ENCODE measurements at regions not wholly inside any gene's neighbourhood (a gene's known extent, or its start where the extent isn't known, plus 50 kb on each side); places are given as distances from the start of the nearest gene placed in this dataset.
"Not testable (repeated sequence)": the region's sequence is repeated elsewhere in the genome, so short reads cannot be mapped to it uniquely, and the experiment has no call there.

DNA sequence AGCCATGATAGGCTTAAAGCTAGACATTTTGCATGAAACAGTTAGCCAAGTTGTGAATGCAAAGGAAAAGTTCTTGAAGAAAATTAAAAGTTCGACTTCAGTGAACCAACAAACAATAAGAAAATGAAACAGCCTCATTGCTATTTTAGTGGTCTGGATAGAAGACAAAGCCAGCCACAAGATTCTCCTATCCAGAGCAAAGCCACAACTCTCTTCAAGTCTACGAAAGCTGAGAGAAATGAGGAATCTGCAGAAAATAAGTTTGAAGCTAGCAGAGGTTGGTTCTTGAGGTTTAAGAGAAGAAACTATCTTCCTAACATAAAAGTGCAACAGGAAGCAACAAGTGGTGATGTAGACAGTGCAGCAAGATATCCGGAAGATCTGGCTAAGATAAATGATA lies 271.4 kb upstream of the GRM3 start:
- no peak for DNase-seq (ENCODE audit: low spot score)

DNA sequence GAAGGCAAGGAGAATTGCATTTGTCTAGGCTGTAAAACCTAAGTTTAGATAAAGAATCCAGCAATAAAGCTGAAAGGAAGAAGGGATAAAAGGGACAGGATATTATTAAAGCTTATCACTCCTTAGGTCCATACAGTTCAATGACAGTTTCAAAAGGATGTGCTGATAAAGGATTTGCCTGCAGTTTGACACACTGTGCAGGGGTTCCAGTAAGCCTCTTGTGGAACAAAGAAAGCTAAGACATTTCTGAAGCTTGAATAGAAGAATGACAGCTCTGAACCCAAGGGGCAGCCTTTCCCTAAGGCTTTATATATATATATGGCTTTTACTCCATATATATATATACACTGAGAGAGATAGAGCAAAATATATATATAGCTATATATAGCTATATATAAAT lies 276.8 kb upstream of the GRM3 start:
- DNase-seq (ENCODE audit: low spot score): no peak

DNA sequence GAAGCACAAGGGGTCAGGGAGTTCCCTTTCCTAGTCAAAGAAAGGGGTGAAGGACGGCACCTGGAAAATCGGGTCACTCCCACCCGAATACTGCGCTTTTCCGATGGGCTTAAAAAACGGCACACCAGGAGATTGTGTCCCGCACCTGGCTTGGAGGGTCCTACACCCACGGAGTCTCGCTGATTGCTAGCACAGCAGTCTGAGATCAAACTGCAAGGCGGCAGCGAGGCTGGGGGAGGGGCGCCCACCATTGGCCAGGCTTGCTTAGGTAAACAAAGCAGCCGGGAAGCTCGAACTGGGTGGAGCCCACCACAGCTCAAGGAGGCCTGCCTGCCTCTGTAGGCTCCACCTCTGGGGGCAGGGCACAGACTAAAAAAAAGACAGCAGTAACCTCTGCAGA lies 303.3 kb upstream of the GRM3 start:
- DNase-seq (ENCODE audit: low spot score): not testable (repeated sequence)

DNA sequence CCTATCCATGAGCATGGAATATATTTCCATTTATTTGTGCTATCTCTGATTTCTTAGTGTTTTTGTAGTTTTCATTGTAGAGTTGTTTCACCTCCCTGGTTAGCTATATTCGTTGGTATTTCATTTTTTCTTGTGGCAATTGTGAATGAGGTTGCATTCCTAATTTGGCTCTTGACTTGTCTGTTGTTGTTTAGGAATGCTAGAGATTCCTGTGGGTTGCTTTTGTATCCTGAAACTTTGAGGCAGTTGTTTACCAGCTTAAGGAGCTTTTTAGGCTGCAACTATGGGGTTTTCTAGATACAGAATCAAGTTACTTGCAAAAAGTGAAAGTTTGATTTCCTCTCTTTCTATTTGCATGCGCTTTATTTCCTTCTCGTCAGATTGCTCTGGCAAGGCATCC lies 304.7 kb upstream of the GRM3 start:
- no peak for DNase-seq (ENCODE audit: low spot score)

DNA sequence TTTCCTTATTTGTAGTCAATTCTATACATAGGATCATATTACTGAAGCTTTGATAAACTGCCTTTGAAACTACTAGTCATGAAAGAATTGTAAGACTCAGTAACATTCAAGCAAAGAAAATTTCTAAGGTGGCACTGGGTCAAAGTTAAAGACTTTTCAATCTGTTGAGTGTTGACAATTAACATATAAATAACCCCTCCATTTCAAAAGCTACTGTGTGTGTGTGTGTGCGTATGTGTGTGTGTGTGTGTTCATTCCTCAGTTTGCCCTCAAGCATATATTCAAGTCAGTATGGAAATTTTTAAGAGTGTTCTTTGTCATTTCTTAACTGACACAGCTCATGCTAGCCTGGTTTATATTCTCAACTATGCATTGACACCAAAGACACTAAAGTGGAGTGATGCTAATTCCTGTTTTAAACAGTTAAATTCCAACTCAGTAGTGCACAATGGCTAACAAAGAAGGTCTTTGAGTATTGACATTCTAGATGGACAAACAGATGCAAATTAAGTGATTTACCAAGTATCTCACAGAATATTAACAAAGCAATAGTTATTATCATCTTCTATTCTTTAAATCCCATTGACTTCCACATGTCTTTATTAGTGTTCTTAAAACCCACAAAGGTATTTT lies 314.8 kb upstream of the GRM3 start:
- DNase-seq (ENCODE audit: low spot score): no peak

DNA sequence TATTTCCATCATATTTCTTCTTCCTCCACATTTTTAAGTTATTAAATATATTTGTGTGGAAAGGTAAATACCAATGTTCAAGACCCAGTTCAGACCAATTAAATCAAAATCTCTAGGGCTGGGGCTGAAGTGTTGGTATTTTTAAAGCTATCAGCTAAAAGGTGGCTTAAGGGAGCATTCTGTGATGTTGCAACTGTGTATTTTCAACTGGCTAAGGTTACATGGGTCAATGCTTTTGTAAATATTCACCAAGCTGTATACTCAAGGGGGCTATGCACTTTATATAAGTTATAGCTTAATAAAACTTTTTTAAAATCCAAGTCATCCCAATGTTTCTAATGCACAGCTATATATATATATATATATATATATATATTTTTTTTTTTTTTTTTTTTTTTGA lies 316.9 kb upstream of the GRM3 start:
- DNase-seq (ENCODE audit: low spot score): no peak

DNA sequence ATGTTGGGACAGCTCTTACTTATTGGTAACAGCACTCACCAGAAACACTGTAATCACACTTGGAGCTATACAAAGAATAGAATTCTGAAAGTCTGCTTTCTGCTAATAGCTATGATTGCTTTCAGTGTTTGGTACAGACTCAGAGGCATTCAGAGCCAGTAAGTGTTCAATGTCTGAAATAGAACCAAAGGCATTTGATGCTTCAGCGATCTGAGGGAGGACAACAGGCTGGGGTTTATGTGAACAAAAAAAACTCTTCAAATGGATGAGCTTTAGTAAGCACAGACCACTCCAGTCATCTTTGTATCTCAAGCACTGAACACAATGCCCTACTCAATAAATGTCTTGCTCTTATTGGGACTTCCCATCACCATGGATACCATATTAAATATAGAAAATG lies 322.8 kb upstream of the GRM3 start:
- DNase-seq (ENCODE audit: low spot score): no peak

DNA sequence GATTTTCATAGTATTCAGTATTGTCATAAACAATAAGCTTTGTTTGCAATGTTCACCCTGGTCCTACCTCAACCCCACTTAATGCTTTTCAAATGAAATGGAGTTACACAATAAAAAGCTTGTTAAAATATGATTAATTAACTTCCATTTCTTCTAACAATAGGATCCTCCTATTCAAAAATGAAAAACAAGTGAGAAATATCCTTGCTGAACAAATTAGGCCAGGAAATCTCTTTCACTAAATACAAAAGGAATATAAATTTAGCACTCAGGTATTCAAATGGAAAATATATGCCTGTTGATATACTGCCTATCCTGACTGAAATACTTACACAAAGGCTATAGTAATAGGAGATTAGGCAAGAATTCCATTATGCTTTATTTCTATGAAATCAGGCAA lies 323.4 kb upstream of the GRM3 start:
- no peak for DNase-seq (ENCODE audit: low spot score)

DNA sequence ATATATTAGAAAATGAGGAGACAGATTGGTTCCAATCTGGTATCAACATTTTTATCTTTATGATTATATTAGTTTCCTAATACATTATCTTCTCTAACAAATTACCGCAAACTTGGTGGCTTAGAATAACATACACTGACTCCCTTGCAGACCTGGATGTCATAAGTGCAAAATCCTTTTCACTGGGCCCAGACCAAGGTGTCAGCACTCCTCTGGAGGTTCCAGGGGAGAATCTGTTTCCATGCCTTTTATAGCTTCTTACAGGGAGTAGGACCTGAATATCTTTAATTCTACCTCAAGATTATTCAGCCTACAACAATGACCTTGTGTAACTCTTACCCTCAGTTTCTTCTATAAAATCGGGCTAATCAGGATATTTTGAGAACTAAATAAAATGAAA lies 329.9 kb upstream of the GRM3 start:
- DNase-seq (ENCODE audit: low spot score): no peak

DNA sequence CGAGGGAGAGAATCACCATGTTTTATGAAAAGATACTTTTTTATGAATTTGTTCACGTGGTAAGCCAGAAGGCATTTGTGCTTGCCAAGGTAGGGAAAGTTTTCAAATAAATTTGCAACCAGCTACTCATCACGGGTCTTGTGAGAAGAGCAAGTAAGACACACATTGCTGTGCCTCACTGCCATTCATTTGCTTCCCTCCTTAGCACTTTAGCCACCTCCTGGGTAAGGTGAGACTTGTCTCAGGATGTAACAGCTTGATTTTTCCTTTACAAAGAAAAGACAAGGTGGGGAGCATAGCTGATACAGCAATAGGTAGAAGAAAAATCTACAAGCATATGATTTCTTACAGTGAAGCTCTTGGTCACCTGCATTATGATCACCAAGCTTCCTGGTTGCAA lies 342.4 kb upstream of the GRM3 start:
- no peak for DNase-seq (ENCODE audit: low spot score)

DNA sequence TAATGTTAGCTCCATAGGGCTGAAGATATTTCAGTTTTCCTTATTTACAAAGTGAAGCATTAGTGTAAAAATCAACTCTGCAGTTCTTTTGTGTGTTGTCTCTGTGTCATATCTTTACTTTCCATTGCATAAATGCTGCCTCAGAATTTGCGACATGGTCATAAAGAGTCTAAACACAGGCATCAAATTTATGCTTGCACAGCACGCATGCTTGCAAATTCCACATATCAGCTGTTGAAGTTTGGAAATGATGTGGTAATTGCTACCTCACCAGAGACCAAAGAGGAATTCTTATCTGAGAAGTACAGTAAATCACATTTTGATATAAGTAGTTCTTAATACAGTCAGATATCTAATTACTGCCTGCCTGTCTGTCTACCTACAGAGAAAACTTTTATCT lies 348.2 kb upstream of the GRM3 start:
- no peak for DNase-seq (ENCODE audit: low spot score)

DNA sequence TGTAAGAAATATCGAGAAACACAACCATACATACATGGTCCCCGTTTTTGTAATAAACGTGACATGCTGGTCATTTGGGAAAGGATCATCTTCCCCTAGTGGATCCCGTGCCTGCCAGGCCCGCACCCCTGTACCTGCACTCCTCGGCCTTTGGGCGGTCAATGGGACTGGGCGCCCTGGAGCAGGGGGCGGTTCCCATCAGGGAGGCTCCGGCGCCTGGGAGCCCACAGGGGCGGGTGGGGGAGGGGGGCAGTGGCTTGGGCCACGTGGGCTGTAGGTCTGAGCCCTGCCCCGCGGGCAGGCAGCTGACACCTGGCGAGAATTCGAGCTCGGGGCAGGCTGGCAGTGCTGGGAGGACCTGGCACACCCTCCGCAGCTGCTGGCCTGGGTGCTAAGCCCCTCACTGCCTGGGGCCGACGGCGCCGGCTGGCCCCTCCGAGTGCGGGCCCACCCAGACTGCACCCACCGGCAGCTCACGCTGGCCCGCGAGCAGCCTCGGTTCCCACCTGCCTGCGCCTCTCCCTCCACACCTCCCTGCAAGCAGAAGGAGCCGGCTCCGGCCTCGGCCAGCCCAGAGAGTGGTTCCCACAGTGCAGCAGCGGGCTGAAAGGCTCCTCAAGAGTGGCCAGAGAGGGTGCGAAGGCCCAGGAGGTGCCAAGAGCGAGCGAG lies 361.6 kb upstream of the GRM3 start:
- no peak for DNase-seq (ENCODE audit: low spot score)

DNA sequence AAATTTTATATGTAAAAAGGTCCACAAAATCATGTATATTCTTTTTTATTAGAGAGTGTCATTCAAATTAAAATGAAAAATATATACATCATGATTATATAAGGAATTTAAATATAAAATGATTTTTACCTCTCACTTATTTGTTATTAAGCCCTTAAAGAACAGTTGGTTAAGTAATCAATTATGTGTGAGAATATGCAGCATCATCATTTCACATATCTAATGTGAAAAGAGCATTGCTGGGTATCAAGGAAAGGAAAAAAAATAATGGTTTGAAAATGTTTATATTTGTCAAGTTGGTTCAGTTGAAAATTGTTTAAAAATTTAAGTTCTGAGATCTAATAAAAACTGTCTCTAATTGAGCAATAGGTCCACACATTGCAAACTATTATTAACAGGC lies 363.6 kb upstream of the GRM3 start:
- no peak for DNase-seq (ENCODE audit: low spot score)

DNA sequence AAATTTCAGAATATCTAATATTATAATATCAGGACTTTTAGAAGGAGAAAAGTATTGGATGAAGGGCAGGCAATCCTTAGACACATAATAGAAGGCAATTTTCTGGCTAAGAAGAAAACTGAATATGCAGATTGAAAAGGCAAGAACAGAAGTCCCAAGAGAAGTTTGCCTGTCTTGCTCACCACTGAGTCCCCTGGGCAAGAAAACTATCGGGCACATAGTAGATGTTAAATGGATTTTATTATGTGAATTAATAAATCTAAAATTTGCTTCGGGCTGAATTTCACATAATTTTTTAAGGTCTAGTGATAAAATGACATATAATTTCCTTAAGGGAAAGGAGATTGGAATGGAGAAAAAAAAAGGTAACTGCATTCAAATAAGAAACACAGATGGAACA lies 380.9 kb upstream of the GRM3 start:
- no peak for DNase-seq (ENCODE audit: low spot score)

DNA sequence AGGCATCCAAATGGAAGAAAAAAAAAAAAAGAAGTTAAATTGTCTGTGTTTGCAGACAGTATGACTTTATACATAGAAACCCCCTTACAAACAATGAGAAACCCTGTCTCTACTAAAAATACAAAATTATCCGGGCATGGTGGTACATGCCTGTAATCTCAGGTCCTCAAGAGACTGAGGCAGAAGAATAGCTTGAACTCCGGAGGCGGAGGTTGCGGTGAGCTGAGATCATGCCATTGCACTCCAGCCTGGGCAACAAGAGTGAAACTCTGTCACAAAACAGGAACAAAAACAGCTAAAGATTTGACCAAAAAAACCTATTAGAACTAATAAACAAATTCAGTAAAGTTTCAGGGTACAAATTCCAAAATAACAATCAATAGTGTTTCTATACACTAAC lies 385.8 kb upstream of the GRM3 start:
- DNase-seq (ENCODE audit: low spot score): no peak

DNA sequence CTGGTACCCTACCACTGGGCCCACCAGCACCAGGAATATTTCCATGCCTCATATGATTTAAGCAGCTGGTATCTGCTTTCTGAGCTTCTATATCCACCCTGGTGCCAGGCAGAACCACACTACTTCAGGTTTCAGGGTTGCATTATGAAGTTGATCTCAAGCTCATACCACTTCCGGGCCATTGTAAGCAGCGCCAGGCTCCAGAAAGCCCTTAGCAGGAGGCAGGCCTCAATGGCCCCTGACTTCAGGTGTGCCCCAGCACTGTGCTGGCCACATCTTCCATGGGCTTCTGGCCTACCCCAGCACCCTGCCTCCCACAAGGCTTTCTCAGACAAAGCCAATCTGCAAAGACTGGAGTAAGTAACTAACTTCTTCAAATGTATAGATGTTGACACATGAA lies 391.3 kb upstream of the GRM3 start:
- DNase-seq (ENCODE audit: low spot score): no peak

DNA sequence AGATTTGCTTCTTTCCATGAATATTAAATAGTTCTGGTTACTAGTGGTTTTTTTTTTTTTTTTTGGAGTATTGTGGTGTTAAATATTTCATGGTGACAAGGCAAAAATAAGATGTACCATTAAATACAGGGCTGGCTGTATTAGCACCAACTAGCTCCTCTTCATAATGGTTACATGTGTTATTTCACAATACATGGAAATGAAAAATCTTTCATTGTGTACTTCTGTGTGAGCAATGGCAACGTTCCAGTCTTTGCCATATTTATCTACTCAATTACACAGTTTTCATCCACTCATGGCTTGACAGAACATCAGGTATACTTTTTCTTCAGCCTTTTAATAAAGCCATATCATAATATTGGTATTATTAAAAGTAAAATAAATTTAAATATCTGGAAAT lies 394.7 kb upstream of the GRM3 start:
- DNase-seq (ENCODE audit: low spot score): no peak

DNA sequence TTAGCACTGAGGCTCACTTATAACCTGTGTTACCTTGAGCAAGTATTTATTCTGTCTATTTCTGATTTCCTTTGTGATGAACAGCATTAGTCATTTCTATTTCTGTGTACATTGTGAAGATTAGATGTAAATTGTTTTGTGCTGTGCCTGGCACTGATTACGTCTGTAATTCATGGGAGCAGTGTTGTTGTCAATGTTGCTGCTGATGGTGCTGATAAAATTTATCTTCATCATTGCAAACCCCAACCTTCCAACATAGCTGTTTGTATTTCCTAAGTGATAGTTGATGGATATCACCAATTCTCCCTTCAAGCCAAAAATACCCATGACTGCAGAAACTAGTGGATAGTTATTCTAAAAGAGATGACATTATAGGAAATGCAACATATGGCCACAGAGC lies 400.5 kb upstream of the GRM3 start:
- DNase-seq (ENCODE audit: low spot score): no peak

DNA sequence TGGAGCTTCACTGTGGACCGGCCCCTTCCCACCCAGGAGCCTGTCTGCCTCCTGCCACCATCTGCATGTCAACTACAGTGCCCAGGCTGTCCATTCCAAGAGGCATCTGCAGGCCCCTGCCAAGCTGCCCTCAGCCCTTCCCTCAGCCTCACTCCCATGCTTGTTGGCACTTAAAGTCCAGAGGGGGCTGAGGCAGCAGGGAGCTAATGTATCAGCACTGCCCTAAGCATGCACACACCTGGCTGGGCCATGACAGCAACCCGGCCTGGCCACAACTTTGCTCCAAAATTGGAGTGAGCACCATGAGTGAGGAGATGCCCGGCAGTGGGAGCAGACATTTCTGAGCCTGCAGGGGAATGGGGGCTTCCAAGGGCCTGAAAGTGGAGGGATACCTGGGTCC lies 417.5 kb upstream of the GRM3 start:
- DNase-seq (ENCODE audit: low spot score): no peak

DNA sequence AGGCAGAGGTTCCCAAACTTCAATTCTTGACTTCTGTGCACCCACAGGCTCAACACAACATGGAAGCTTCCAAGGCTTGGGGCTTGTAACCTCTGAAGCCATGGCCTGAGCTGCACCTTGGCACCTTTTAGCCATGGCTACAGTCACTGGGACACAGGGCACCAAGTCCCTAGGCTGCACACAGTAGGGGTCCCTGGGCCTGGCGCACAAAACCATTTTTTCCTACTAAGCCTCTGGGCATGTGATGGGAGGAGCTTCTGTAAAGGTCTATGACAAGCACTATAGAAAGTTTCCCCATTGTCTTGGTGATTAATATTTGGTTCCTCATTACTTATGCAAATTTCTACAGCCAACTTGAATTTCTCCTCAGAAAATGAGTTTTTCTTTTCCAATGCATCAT lies 420.9 kb upstream of the GRM3 start:
- no peak for DNase-seq (ENCODE audit: low spot score)

DNA sequence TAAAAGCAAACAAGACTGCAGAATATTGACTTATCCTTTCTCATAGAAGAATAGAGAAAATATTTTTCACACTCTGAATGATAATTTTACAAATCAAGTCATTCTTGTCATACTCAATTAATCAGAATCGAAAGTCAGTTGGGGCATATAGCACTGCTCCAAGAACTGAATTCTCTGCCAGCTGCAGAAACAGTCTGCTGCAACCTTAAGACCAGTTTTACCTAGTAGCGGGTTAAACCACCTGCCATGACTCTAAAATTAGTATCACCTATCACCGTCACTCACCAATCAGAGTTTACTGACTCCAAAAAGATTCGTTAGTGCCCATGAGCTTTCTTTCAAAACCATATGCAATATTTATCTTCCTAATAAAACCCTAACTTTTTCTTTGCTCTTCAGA lies 429.0 kb upstream of the GRM3 start:
- DNase-seq (ENCODE audit: low spot score): no peak

DNA sequence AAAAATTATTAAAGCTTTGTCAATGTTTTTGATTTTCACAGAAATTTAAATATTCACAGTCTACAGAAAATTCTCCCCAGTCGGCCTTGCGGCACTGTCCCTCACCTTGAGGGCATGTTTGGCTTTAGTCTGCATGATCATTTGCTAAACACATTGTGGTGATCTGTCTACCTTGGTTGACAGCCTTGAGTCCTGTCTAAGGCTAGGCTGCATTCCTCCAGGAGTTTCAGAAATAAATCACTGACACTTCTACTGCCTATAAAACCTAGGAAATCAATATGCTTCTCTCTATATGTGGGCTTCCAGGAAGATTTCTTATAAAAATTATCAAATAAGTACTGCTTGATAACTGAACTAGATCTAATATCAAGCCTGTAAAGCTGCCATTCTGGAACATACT lies 430.7 kb upstream of the GRM3 start:
- no peak for DNase-seq (ENCODE audit: low spot score)

DNA sequence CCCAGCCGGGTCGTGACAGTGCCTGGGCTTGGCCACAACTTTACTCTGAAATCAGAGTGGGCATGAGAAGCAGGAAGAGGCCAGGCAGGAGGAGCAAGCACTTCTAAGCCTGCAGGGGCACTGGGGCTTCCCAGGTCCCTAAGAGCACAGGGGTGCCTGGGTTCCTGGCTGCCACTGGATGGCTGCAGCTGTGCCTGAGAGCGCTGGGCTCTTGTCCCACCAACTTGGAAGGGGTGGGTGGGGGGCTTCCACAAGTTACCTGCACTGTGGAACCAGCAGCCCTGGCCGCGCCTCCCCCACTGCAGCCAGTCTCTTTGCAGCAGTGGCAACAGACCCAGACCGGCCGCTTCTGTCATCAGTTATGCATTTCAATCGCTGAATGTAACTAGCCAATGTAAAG lies 434.7 kb upstream of the GRM3 start:
- DNase-seq (ENCODE audit: low spot score): no peak

DNA sequence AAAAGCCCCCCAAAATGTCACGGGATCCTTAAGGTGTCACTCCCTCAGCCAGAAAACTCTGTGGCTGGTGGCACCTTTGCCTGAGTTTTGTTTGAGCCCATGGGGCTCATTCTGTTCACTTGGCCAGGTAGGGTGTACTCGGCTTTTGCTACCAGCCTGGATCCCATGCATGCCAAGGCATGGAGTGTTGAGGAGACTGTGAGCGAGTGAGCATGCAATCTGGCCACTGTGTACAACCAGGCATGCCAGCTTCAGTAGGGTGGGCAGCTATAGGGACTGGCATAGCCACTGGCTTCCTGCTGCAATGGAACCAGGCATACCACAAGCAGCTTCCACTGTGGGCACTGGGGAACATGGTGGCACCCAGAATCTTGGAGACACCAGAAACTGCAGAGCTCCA lies 436.0 kb upstream of the GRM3 start:
- no peak for DNase-seq (ENCODE audit: low spot score)

DNA sequence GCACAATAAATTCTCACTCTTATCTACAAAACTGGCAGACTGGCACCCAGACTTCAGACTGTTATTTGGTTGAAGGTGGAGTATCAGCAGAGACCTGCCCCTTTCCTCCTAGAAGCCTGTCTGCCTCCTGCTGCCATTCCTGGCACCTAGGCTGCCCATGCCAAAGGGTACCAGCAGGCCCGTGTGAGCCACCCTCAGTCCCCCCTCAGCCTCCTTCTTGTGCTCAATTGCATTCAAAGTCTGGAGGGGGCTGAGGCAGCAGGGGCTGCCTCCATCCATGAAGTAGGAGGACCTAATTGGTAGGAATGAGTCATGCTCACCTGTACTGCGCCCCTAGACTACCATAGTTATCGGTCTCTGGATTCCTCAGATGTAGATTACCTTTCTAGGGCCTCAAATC lies 440.9 kb upstream of the GRM3 start:
- no peak for DNase-seq (ENCODE audit: low spot score)
